ENCODE measurements at regions not wholly inside any gene's neighbourhood (a gene's known extent, or its start where the extent isn't known, plus 50 kb on each side); places are given as distances from the start of the nearest gene placed in this dataset.

GRCh38 chr3:144332868-144333267, 361.2 kb downstream of the DIPK2A start:
- TF ChIP-seq CTCF (IDR thresholded peaks at IDR 0.05), result no peak
- no peak for TF ChIP-seq POLR2A (IDR thresholded peaks at IDR 0.05)
- no peak for TF ChIP-seq POLR2AphosphoS5 (IDR thresholded peaks at IDR 0.05)
